ENCODE measurements at regions not wholly inside any gene's neighbourhood (a gene's known extent, or its start where the extent isn't known, plus 50 kb on each side); places are given as distances from the start of the nearest gene placed in this dataset.

DNA sequence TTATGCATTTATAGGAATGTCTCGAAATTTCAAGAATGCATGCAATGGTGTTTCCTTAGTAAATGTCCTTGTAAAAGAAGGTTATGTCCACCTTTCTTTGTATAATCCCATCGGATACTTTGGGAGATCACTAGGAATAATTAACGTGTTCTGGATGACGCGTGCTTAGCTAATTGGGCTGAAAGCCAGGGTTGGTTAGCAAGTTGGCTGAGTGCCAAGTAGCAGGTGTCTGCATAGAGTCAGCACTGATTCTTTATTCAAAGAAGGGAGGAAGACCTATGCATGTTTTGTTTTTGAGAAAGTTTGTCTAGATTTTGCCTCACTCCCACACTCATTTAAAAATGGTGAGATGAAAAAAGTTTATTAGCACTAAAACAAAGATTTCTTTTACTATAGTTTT, 144.6 kb downstream of the SOX3 start:
- POLR2A ChIA-PET: no interaction called here
- CTCF ChIA-PET: no interaction called here
- DNase-seq (ENCODE audit: low read depth): no peak
- Histone ChIP-seq H3K4me3 (ENCODE audit: low read depth, low read length) (no peak overlapping the region), H3K36me3 (ENCODE audit: control insufficient read depth, insufficient read depth, low read length) (no peaks in the 10 kb centered on the region), H3K27me3 (ENCODE audit: control insufficient read depth, insufficient read depth, low read length) (no peaks in the 10 kb centered on the region)
- TF ChIP-seq, protein P1, sequence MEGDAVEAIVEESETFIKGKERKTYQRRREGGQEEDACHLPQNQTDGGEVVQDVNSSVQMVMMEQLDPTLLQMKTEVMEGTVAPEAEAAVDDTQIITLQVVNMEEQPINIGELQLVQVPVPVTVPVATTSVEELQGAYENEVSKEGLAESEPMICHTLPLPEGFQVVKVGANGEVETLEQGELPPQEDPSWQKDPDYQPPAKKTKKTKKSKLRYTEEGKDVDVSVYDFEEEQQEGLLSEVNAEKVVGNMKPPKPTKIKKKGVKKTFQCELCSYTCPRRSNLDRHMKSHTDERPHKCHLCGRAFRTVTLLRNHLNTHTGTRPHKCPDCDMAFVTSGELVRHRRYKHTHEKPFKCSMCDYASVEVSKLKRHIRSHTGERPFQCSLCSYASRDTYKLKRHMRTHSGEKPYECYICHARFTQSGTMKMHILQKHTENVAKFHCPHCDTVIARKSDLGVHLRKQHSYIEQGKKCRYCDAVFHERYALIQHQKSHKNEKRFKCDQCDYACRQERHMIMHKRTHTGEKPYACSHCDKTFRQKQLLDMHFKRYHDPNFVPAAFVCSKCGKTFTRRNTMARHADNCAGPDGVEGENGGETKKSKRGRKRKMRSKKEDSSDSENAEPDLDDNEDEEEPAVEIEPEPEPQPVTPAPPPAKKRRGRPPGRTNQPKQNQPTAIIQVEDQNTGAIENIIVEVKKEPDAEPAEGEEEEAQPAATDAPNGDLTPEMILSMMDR (IDR thresholded peaks at IDR 0.05; ENCODE audit: insufficient read depth, low read depth, low read length): no peak

DNA sequence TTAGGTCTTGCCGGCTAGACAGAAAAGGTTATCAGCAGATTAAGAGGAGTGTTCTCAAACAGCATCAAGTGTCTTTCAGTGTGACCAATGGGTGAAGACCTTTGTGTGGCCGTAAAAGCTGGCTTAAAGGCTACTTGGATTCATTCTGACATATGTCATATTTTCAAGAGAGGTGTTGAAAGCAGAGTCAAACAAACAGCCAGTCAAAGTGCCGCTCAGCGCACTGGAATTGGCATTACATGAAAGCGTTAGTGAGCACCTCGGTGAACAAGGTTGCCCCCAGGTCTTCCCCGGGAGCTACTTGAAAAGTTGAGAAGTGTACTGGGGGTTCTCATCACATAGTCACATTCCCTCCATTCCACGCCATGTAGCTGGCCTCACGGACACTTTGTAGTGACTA, 148.9 kb downstream of the SOX3 start:
- Histone ChIP-seq H3K36me3 (ENCODE audit: control insufficient read depth, insufficient read depth, low read length) (no peaks in the 10 kb centered on the region), H3K27me3 (ENCODE audit: control insufficient read depth, insufficient read depth, low read length) (no peaks in the 10 kb centered on the region), H3K4me3 (ENCODE audit: low read depth, low read length) (no peak overlapping the region)
- POLR2A ChIA-PET: no interaction called here
- TF ChIP-seq, protein P1 (IDR thresholded peaks at IDR 0.05; ENCODE audit: insufficient read depth, low read depth, low read length): no peak
- CTCF ChIA-PET: no interaction called here
- DNase-seq (ENCODE audit: low read depth): no peak

DNA sequence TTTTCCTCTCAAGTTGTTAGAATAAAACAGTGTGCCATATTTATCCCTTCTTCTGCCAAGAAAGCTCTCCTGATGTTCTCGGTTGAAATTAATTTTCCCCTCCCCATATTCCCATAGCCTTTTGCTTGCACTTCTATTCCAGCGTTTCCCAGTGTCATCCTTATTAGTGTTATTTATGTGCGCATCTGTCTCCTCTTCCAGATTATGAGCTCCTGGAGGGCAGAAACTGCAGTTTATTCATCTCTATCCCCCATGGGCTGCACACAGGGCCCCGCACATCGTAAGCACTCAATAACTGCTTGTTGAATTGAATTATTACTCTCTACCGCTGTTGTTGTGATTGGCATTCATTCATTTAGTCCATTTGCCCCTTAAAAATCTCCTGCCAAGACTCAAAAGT, 149.4 kb downstream of the SOX3 start:
- H3K27me3 ChIP-seq (ENCODE audit: control insufficient read depth, insufficient read depth, low read length): no peaks in the 10 kb centered on the region
- H3K36me3 ChIP-seq (ENCODE audit: control insufficient read depth, insufficient read depth, low read length): no peaks in the 10 kb centered on the region
- CTCF ChIA-PET: no interaction called here
- POLR2A ChIA-PET: no interaction called here
- TF ChIP-seq, protein P1 (IDR thresholded peaks at IDR 0.05; ENCODE audit: insufficient read depth, low read depth, low read length): no peak
- DNase-seq (ENCODE audit: low read depth): no peak
- H3K4me3 ChIP-seq (ENCODE audit: low read depth, low read length): no peak overlapping the region

DNA sequence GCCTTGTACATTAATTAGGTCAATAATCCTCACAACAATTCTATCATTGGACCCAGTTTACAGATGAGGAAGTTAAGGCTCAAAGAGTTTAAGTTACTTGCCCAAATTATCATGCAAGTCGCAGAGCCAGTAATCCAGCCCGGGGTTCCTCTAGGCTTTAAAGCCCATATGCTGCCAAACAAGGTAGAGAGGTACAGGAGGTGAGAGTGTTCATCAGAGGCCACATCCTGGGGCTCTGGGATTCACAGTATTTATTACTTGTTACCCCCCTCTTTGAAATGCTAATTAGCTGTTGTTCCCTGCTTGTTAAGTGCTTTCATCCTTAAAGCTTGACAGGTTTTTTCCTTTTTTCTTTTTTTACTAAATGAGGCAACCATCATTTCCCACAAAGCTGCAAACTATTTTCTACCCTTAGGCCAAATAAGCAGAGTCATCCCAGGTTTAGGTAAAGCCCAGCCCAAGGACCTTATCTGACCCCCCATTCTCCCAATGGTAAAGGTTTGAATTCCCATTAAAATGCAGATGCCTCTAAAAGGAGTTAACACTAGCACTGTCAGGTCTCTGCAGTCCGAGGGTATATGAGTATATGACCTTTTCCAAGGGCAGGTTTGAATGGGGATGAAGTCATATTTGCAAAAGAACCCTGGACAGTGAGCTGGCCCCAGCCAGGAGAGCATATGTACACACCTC, 150.3 kb downstream of the SOX3 start:
- no peaks in the 10 kb centered on the region for H3K27me3 ChIP-seq (ENCODE audit: control insufficient read depth, insufficient read depth, low read length)
- no peak for DNase-seq (ENCODE audit: low read depth)
- no peak overlapping the region for H3K4me3 ChIP-seq (ENCODE audit: low read depth, low read length)
- no peaks in the 10 kb centered on the region for H3K36me3 ChIP-seq (ENCODE audit: control insufficient read depth, insufficient read depth, low read length)
- TF ChIP-seq, protein P1 (IDR thresholded peaks at IDR 0.05; ENCODE audit: insufficient read depth, low read depth, low read length): no peak
- ChIA-PET CTCF (no interaction called here), POLR2A (no interaction called here)

DNA sequence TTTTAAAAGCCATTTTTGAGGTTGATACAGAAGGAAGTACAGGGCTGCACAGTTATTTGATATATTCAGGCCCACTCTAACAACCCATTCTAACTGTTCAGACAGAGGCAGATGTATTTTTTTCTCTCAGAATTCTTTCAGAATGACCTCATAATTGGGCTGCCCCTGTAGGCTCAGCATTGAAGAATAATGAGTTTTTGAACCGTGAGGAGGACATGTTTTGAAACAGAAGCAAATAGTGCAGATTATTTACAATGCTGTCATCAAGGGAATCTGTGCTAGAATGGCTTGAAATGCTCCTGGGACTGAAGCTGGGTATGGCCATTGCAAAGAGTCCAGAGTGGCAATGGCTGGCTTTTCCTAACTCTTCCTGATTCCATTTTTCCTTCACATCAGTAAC, 158.1 kb downstream of the SOX3 start:
- TF ChIP-seq, protein P1 (IDR thresholded peaks at IDR 0.05; ENCODE audit: insufficient read depth, low read depth, low read length): no peak
- ChIA-PET CTCF (no interaction called here), POLR2A (no interaction called here)
- Histone ChIP-seq H3K4me3 (ENCODE audit: low read depth, low read length) (no peak overlapping the region), H3K36me3 (ENCODE audit: control insufficient read depth, insufficient read depth, low read length) (no peaks in the 10 kb centered on the region), H3K27me3 (ENCODE audit: control insufficient read depth, insufficient read depth, low read length) (no peaks in the 10 kb centered on the region)
- no peak for DNase-seq (ENCODE audit: low read depth)

All from BJ (cell line).